NCI-H2196 (cell line): ENCODE measurements at regions not wholly inside any gene's neighbourhood (a gene's known extent, or its start where the extent isn't known, plus 50 kb on each side); places are given as distances from the start of the nearest gene placed in this dataset.

Source experiments
- DNase-seq: peaks from one replicate; lab custom pipeline; 2025; ENCODE audit not compliant: unreplicated experiment; lab: John Stamatoyannopoulos, UW

DNA sequence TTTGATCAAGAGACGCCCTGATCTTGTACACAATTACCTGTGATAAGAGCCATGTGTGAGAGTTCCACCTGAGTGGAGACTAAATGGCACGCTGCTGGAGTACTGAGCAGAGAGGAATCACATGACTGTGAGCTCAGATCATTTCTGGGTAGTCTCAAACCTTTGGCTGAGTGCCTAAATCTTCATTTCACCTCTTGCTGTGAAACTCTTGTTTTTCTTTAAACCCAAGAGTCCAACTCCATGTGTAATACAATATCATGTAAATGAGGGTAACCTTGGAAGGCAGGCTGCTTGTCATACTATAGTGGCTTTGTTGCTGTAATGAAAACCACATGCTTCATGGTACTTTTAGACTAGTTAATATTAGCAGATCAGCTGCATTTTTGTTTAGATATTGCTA is 156.9 kb downstream of the CAND1 start:
- DNase-seq = peak; percentile 83

DNA sequence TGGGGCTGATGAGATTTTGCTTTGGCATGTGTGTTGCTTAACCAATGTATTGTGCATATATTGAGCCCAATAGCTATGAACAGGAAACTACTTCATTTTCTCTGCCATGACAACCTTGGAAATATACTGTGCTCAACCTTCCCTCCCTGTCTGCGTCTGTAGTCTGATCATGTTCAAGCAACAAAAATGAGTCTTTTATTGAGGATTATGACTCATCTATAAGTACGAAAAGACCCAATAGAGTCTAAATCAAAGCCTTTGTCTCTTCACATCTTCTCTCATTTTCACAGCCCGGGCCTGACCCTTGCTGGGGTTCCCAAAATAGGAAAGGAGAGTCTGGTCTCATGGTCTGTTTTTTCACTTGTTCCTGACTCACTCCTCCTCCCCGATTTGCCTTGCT is 158.2 kb downstream of the CAND1 start:
- no peak for DNase-seq

DNA sequence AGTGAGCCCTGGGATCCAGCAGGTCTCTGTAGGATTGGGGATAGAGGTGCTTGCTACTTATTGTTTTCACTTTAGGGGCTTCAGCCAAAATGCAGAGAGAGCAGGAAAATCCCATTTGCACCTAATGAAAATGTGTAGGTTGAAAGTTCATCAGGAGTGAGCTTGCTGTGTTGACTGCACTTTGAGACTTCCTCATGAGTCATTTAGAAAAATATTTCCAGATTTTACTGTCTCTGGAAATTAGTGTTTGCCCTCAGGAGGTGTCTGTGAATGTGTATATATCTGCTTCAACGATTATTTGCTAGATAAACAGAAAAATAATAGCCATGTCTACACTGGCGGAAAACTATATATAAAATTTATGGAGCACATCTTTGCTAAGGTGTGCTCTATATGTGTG is 159.3 kb downstream of the CAND1 start:
- DNase-seq = no peak

DNA sequence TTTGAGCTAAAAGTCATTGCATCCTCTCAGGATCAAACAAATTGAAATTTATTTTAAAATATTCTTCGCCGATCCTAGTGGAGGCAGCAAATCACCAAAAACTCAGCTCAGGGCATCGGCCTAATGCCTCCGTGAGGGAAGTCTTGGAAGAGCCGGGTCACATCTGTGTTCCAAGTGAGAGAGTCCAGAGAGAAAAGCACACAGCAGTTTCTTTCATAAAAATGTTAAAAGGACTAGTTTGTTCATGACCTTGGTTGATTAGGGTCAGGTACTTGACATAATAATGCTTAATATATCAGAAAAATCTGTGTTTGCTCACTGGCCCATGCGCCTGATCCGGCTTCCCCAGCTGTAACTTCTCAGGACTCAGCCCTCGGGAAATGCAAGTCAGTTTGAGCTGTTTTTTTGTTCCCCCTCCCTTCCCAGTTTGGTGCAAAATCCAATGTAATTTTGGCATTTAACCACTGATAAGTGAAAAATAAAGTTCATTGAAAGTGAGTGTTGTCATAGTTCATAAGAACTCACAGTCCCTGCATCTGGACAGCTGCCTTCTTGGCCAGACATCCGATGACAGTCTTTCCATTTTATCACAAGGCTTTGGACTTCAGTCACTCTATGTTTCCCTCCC is 161.7 kb downstream of the CAND1 start:
- DNase-seq = peak; percentile 12

DNA sequence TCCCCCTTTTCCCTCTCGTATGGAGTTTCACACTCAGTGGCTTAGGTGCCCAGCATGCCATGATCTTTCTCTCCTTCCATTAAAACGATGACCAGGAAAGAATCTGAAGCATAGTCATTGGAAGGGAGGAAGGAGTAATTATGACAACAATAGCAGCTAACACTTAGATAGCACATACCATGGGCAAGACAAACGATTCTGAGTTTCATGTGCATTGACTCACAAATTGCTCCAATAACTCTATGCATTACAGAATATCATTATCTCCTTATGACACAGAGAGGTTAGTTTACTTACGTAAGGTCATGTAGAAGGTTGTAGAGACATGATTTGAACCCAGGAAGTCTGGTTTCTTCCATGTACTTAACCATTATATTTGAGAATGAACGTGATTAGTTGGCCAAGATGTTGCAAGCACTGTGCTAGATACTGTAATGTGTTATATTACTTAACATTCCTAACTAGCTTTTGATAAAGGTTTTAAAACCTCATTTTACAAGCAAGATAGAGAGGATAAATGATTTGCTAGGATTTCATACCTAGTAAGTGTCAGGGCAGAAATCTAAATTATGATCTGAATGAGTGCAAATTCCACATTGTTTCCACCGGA is 162.4 kb downstream of the CAND1 start:
- no peak for DNase-seq

DNA sequence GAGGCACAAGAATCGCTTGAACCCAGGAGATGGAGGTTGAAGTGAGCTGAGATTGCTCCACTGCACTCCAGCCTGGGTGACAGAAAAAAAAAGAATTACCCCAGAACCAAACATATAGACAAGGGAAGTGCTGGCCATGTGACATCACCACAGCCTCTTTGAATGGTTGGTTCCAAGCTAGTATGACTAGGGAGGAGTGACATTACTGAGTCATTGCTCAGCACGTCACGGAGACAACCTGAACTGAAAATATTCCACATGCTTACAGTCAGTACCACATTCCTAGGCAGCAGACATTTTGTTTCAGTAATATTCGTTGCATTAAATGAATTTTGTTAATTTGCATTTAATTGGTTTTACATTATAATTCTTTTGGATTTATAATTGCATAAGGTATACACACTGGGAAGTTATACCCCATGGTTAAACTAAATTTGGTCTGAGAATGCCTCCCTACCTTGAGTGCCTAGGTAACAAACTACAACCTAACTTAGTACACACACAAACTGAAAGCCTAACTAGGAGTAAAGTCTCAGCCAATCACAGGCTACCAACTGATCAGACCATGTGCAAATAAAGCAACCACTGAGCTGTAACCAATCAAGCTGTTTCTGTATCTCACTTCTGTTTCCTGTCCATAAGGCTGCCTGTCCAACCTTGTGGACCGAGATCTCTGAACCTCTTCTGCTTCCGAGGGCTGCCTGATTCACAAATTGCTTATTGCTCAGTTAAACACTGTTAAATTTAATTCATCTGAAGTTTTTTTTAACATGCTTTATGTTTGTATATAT is 164.4 kb downstream of the CAND1 start:
- DNase-seq = no peak

DNA sequence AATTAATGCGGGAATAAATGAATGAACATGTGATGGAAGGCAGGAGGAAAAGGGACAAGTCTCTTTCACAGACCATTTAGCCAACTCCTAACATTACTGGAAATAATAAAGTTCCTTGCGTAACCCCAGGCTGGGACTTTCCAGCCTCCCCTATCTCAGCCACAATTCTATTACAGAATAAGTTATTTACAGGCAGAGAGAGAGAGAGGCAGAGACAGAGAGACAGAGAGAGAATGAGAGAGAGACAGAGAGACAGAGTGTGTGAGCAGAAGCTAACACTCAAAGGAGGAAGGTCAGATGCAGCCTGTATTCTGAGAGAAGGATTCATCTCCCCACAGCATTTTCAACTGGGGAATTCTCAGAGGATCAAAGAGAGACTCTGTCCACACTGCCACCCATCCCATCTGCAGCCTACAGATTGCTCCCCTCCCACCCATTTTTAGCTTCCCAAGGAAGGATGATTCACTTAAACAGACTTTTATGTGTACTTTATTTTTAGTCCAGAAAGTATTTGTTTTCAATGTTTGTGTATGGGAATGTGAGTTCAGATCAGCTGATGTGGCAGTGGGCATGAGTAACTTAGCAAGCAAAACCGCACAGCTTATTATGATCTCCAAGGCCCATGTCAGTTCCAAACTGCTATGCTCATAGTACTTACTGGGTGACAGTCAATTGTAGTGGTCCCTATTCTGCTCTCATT is 165.7 kb downstream of the CAND1 start:
- no peak for DNase-seq

DNA sequence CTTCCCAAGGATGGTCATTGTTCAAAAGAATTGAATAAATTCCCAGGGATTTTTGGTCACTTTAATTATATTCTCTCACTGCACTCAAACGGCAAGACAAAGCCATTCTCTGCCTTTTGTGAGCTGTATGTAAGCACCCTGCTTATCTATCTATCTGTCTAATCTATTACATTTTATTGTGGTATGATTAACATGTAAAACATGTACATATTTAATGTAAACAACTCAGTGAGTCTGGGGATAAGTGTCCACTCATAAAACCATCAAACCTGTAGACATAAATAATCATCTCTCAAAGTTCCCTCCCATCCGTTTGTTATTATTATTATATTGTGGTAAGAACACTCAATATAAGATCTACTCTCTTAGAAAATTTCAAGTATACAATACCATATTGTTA is 167.1 kb downstream of the CAND1 start:
- no peak for DNase-seq

DNA sequence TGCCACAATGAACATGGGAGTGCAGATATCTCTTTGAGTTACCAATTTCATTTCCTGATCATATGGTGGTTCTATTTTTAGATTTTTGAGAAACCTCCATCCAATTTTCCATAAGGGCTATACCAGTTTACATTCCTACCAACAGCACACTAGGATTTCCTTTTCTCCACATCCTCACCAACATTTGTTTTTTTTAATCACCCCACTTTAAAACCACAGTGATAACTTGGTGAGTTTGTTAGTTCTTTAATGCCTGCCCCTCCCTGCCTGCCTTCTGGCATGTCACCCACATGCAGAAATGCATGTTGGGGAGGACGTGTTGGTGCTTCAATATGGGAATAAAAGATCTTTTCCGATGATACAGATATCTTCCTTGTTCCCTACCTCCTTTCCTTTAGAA is 167.9 kb downstream of the CAND1 start:
- no peak for DNase-seq

DNA sequence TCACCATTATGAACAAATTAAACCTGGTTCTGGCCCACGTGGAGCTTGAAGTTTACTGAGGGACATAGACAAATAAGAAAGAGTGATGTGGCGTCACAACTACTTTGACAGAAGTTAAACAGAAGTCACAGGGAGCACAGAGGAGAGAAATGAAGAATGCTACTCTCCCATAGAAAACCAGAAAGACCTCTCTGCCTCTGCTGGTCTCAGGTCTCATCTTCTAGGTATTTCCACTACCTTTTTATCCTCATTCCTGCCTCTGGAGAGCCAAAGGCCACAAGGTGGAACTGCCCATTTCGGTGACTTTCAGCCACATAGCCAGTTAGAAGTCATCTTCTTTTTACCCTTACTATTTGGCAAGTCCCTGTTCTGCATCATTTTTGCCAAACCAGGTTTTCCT is 170.5 kb downstream of the CAND1 start:
- DNase-seq = no peak

DNA sequence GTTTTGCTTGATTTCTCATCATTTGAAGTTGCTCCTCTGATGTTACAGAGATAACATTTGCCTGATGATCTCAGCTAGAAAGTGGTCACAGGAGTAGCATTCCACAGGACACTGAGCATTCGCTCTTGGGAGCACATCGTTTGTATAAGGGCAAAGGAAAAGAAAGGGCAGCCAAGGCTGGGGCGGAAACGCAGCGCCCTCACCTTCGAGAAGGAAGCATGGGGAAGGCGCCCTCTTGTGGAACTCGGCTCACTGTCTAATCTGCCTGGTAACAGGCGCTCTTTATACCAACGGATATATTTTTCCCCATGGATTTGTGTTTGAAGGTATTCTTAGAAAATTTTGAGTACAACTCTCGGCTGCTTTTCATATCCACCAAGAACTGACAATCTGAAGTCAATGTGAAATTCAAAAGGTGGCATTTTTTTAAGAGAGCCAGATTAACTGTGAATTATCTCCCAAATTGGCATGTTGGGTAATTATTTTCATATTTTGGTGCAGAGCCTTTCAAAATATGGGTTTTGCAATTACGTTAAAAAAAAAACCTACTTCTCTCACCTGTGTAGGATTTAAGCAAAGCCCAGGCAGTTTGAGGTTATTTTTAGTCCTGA is 172.7 kb downstream of the CAND1 start:
- peak; percentile 81 for DNase-seq

DNA sequence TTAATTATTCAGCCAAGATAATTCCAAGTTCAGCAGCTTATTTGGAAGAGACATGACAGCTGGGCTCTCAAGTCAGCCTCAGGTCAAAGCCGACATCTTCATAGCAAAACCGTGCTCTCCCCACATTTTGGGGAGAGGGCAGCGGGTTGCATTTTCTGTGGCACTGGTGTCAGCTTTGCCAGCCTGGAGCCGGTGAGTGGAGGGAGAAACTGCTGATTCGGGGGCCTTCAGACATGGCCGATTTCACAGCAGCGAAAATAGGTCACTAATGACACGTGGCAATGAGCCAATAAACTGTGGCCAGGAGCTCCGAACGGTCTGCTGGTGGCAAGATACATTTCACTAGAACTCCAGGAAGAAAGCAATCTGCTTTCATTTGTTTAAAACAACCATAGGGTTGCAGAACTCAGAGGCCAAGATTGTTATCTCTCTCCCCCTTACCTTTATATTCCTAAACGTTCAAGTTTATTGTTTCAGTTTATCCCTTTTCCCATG is 173.2 kb downstream of the CAND1 start:
- peak; percentile 60 for DNase-seq

DNA sequence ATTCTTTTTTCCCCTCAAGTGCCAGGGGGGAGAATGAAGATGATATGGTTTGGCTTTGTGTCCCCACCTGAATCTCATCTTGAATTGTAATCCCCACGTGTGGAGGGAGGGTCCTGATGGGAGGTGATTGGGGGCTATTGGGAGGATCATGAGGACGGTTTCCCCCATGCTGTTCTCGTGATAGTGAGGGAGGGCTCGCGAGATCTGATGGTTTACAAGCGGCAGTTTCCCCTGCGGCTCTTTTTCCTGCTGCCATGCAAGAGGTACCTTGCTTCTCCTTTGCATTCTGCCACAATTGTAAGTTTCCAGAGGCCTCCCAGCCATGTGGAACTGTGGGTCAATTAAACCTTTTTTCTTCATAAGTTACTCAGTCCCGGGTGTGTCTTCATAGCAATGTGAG is 173.7 kb downstream of the CAND1 start:
- no peak for DNase-seq

DNA sequence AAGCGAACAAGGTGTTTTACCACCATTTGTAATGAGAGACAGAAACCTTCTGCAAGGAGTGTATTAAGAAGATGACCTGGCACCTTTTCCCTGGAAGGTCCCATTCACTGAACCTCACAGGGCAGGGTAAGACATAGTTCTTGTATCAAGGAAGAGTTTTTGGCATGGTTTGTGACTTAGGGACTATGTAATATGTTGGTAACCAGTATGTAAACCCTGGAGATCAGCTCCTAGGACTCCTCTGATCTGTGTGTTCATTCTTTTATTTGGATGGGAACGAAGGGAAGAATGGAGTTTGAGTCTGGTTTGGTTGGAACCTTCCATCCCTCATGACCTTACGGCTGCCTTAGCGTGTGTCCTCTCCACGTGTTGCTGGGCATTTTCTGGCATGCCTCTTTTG is 175.4 kb downstream of the CAND1 start:
- no peak for DNase-seq

DNA sequence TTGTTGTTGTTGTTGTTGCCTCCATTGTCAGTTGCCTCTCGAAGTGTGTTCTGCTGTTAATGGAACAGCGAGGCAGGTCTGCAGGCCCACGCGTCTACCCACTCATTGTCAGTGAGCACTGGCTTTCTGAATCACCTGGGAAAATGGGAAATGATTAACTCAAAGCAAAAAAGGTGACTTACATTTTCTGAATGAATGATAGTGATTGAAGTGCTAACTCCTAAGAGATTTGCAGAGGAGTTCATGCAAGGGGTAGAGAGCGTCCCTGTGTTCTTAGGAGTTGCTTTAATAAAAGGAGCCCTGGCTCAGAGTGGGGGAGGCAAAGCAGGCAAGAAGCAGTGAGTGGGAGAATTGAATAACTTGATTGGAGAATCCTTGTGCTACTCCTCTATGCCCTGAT is 177.6 kb downstream of the CAND1 start:
- no peak for DNase-seq

DNA sequence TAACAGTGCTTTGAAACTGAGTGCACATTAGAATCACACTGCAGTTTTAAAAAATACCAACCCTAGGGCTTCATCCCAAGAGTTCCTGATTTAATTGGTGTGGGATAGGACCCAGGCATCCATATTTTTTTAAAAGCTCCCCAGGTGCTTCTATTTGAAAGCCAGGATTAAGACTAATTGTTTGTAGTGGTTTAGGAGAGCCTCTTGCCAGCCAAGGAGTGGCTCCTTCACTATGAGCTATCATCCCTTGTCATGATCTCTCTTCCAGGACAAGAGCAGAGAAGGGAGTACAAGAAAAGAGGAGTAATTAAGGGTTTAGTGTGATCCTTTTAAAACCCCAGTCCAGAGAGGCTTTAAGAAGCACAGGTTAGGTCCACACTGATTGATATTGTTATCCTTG is 178.0 kb downstream of the CAND1 start:
- no peak for DNase-seq

DNA sequence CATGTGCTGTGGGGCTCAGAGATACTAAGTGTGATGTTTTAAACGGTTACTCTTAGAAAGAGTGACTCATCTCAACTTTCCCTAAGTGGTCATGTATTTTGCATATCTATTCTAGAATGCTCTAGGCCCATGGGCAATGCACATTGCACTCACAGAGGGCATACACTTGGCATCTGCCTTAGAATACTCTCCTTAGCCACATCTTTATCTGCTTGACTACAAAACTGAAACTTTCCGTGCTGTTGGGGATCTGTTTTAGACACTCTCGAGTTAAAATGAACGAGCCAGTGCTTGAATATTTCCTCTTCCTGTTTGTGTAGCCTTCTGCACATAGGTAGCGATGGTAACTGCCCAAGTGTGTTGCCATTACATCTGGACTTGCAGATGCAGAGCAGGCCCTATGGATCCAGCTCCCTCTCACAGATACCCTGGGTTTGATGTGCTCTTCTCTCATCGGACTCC is 180.5 kb downstream of the CAND1 start:
- no peak for DNase-seq

DNA sequence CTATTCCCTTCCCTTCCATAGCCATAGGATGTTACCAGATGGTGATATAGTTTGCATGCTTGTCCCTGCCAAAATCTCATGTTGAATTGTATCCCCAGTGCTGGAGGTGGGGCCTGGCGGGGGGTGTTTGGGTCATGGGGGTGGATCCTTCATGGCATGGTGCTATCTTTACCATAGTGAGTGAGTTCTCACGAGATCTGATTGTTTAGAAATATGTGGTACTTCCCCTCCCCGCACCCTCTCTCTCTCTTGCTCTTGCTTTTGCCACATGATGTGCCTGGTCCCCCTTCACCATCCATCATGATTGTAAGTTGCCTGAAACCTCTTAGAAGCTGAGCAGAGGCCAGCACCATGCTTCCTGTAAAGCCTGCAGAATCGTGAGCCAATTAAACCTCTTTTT is 181.3 kb downstream of the CAND1 start:
- no peak for DNase-seq

DNA sequence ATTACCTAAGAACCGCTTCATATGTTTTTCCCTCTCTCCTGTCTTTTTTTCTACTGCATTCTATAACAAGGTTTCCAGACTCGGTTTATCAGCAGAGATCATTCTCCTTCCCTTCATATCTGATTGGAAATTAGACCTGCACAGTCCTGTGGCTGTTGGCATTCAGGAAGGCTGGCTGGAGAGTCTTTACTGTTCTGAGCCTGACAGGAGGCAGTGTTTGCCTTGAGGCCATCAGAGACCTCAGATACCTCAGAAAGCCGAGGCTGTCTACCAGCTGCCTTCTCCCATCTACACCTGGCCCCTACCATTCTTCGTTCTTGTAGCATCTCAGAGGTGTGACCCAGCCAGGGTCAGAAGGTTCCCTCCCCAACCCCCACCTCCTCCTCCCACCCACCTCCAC is 182.0 kb downstream of the CAND1 start:
- no peak for DNase-seq

DNA sequence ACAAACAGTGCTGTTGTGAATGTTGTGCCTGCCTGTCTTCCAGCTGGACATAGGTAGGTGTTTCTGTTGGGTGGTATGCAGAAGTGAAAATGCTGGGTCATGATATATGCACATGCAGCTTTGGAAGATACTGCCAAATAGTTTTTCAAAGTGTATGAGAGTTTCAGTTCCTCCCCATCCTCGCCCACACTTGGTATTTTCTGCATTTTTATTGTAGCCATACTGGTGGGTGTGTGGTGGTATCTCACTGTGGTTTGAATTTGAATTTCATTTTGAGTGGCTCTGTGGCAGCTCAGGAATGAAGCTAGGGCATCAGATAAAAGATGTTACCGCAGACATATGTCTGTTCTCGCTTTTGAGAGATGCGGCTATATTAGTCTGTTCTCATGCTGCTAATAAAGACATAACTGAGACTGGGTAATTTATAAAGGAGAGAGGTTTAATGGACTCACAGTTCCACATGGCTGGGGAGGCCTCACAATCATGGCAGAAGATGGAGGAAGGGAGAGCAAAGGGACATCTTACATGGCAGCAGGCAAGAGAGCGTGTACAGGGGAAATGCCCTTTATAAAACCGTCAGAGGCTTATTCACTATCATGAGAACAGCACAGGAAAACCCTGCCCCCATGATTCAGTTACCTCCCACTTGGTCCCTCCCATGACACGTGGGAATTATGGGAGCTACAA is 183.1 kb downstream of the CAND1 start:
- DNase-seq = no peak

DNA sequence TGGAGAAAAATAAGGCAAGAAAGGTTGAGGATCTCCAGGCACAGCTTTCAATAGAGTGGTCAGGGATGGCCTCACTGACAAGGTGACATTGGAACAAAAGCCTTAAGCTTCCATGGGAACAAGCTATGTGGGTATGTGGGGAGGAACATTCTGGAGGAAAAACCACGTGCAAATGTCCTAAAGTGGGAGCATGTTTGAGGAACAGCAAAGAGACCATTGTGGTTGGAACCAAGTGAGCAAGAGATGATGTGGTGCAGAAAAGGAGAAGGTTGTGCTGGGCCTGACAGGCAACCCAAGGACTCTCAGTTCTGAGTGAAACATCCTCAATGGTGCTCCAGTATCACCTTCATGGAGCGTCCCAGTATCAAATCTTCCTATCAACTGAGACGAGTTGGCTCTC is 184.0 kb downstream of the CAND1 start:
- no peak for DNase-seq
